PC-9 (cell line): ENCODE measurements at regions not wholly inside any gene's neighbourhood (a gene's known extent, or its start where the extent isn't known, plus 50 kb on each side); places are given as distances from the start of the nearest gene placed in this dataset.

ENCODE experiments used
- BruUV-seq: library from RNA; stranded (reverse); fragments of 400-500 nt; replicated peaks from 2 replicates; lab custom pipeline; 2021; lab: Mats Ljungman, UMichigan
- CTCF ChIA-PET: fragments of 300-600 bp; sonication (Branson Sonifier 250); formaldehyde crosslinking; loops from one replicate; lab custom pipeline; 2022; ENCODE audit warnings: antibody characterized with exemption; lab: Charles Lee
- POLR2A ChIA-PET: fragments of 300-600 bp; sonication (Branson Sonifier 250); formaldehyde crosslinking; loops from one replicate; lab custom pipeline; 2022; ENCODE audit warnings: antibody characterized with exemption; ENCODE audit not compliant: unreplicated experiment; lab: Charles Lee
- DNase-seq, 2 experiments: peaks; one replicate each; pipeline versions ENCODE4 v3.0.0 to v3.0.0-alpha.2; 2015 to 2022; ENCODE audit warnings: mixed read lengths in 1 of 2
- H2AFZ ChIP-seq: fragments of 200-600 bp; sonication (generic); 2 replicates; pipeline ENCODE4 v1.8.1; 2017; ENCODE audit warnings: antibody characterized with exemption
- H3F3A ChIP-seq: fragments of 200-600 bp; sonication (generic); 2 replicates; pipeline ENCODE4 v1.8.1; 2017; ENCODE audit warnings: antibody characterized with exemption, mild to moderate bottlenecking, low read depth; ENCODE audit not compliant: insufficient read depth
- H3K27ac ChIP-seq: fragments of 200-600 bp; sonication (generic); 2 replicates; pipeline ENCODE4 v1.6.1; 2016; ENCODE audit warnings: mixed run types
- H3K27me3 ChIP-seq: fragments of 200-600 bp; sonication (generic); 2 replicates; pipeline ENCODE4 v1.6.1; 2016; ENCODE audit warnings: low read depth, mixed run types; ENCODE audit not compliant: insufficient read depth
- H3K36me3 ChIP-seq: fragments of 200-600 bp; sonication (generic); 2 replicates; pipeline ENCODE4 v1.6.1; 2016; ENCODE audit warnings: low read depth, mixed run types
- H3K4me1 ChIP-seq: fragments of 200-600 bp; sonication (generic); replicated peaks from 2 replicates; pipeline ENCODE4 v1.6.1; 2016; ENCODE audit warnings: mixed run types; ENCODE audit not compliant: insufficient read depth
- H3K4me2 ChIP-seq: fragments of 200-600 bp; sonication (generic); 2 replicates; pipeline ENCODE4 v1.6.1; 2017; ENCODE audit warnings: mixed run types
- H3K4me3 ChIP-seq: fragments of 200-600 bp; sonication (generic); 2 replicates; pipeline ENCODE4 v1.6.1; 2016; ENCODE audit warnings: mixed run types
- H3K79me2 ChIP-seq: fragments of 200-600 bp; sonication (generic); 2 replicates; pipeline ENCODE4 v1.6.1; 2017; ENCODE audit warnings: low read depth, mixed run types
- H3K9me2 ChIP-seq: fragments of 200-600 bp; sonication (generic); 2 replicates; pipeline ENCODE4 v1.8.1; 2017; ENCODE audit warnings: mild to moderate bottlenecking; ENCODE audit not compliant: insufficient read depth
- H3K9me3 ChIP-seq: fragments of 200-600 bp; sonication (generic); 2 replicates; pipeline ENCODE4 v1.8.1; 2016; ENCODE audit warnings: low read depth; ENCODE audit not compliant: insufficient read depth
- H4K20me1 ChIP-seq: fragments of 200-600 bp; sonication (generic); 2 replicates; pipeline ENCODE4 v1.8.1; 2017; ENCODE audit not compliant: insufficient read depth
- CTCF ChIP-seq: fragments of 200-600 bp; sonication (generic); conservative IDR thresholded peaks from 2 replicates; pipeline ENCODE4 v1.6.1; 2017; ENCODE audit warnings: mixed run types, antibody characterized with exemption, mild to moderate bottlenecking, moderate library complexity
- EZH2 ChIP-seq: fragments of 200-600 bp; sonication (generic); IDR thresholded peaks from 2 replicates; pipeline ENCODE4 v1.8.0; 2017; ENCODE audit warnings: antibody characterized with exemption, low read depth
- intact Hi-C: fragments of 100-400 bp; cut with micrococcal nuclease; formaldehyde crosslinking; loops from one replicate; pipeline ENCODE4 v1.10.0; 2022; ENCODE audit not compliant: unreplicated experiment

GRCh38 chr2:216770050-216770449, 74.7 kb upstream of the IGFBP5 start:
- H3K36me3 ChIP-seq, result no peaks in the 10 kb centered on the region
- H4K20me1 ChIP-seq, result no peaks in the 10 kb centered on the region
- BruUV-seq, result no TSS peak
- CTCF ChIA-PET, result no interaction called here
- H3K4me1 ChIP-seq, result peaks cover 9% of the 10 kb centered on the region
- H3K79me2 ChIP-seq, result no peaks in the 10 kb centered on the region
- H3K4me3 ChIP-seq, result no peak overlapping the region
- H3K4me2 ChIP-seq, result no peak overlapping the region
- intact Hi-C loops, result loop anchor here (10.0 kb wide), 1 partner anchor 745 kb away; no protein-coding TSS in a partner anchor
- no peak overlapping the region for H3K27ac ChIP-seq
- no peak overlapping the region for H2AFZ ChIP-seq
- TF ChIP-seq CTCF, result no peak
- DNase-seq, result no peak
- no peaks in the 10 kb centered on the region for H3K27me3 ChIP-seq
- POLR2A ChIA-PET, result no interaction called here
- H3K9me3 ChIP-seq, result 0 out of 2 replicates have a peak, but pooled peaks cover 3% of the 10 kb centered on the region
- H3K9me2 ChIP-seq, result no peaks in the 10 kb centered on the region
- H3F3A ChIP-seq, result no peaks in the 10 kb centered on the region

- ChIA-PET POLR2A (no interaction called here), CTCF (no interaction called here)
- no peaks in the 10 kb centered on the region for H3K27me3 ChIP-seq
- no peaks in the 10 kb centered on the region for H3K9me2 ChIP-seq
- no peaks in the 10 kb centered on the region for H3F3A ChIP-seq
- intact Hi-C loops, result loop anchor here (10.0 kb wide), 1 partner anchor 745 kb away; no protein-coding TSS in a partner anchor
- H3K4me1 ChIP-seq, result peaks cover 6% of the 10 kb centered on the region
- TF ChIP-seq CTCF (no peak), EZH2 (no peak)
- no peak overlapping the region for H3K27ac ChIP-seq
- 0 out of 2 replicates have a peak, but pooled peaks cover 3% of the 10 kb centered on the region for H3K9me3 ChIP-seq
- no peak overlapping the region for H2AFZ ChIP-seq
- BruUV-seq, result no TSS peak
- H3K4me2 ChIP-seq, result no peak overlapping the region
- H3K4me3 ChIP-seq, result no peak overlapping the region
- H3K36me3 ChIP-seq, result no peaks in the 10 kb centered on the region
- H4K20me1 ChIP-seq, result no peaks in the 10 kb centered on the region
- no peak for DNase-seq
- H3K79me2 ChIP-seq, result no peaks in the 10 kb centered on the region
Measured at GRCh38 chr2:216769626-216770025, 74.3 kb upstream of the IGFBP5 start.

GRCh38 chr2:216768908-216769411, 73.6 kb upstream of the IGFBP5 start:
- H4K20me1 ChIP-seq, result no peaks in the 10 kb centered on the region
- H3K4me1 ChIP-seq, result no peaks in the 10 kb centered on the region
- H3K79me2 ChIP-seq, result no peaks in the 10 kb centered on the region
- no peaks in the 10 kb centered on the region for H3K36me3 ChIP-seq
- H3K27me3 ChIP-seq, result no peaks in the 10 kb centered on the region
- H3K9me2 ChIP-seq, result no peaks in the 10 kb centered on the region
- H3K27ac ChIP-seq, result no peak overlapping the region
- TF ChIP-seq EZH2 (no peak), CTCF (no peak)
- no peak overlapping the region for H3K4me2 ChIP-seq
- CTCF ChIA-PET, result no interaction called here
- no peak overlapping the region for H2AFZ ChIP-seq
- 0 out of 2 replicates have a peak, but pooled peaks cover 3% of the 10 kb centered on the region for H3K9me3 ChIP-seq
- no peaks in the 10 kb centered on the region for H3F3A ChIP-seq
- no peak for DNase-seq
- no TSS peak for BruUV-seq
- intact Hi-C loops, result no loop called here
- H3K4me3 ChIP-seq, result no peak overlapping the region
- POLR2A ChIA-PET, result interaction anchor here (0.7 kb wide), 1 partner anchor 254 kb away, joined by 5 read pairs; no protein-coding TSS in a partner anchor
